BJ (cell line): ENCODE measurements at regions not wholly inside any gene's neighbourhood (a gene's known extent, or its start where the extent isn't known, plus 50 kb on each side); places are given as distances from the start of the nearest gene placed in this dataset.

Source experiments
- CTCF ChIA-PET: fragments of 350-600 bp; formaldehyde crosslinking; extraction: SDS; loops from one replicate; lab custom pipeline; 2021; ENCODE audit warnings: antibody characterized with exemption, inconsistent platforms; lab: Yijun Ruan, JAX
- POLR2A ChIA-PET: fragments of 300-600 bp; sonication (Branson Sonifier 250); formaldehyde crosslinking; extraction: SDS; loops from one replicate; lab custom pipeline; 2021; ENCODE audit warnings: antibody characterized with exemption; lab: Charles Lee
- DNase-seq: peaks from one replicate; pipeline ENCODE4 v3.0.0-alpha.2; 2011; ENCODE audit warnings: low read depth
- H3K27me3 ChIP-seq: 2 replicates; pipeline ENCODE4 v1.6.0; 2011; ENCODE audit warnings: low read length; ENCODE audit not compliant: control insufficient read depth, insufficient read depth
- H3K36me3 ChIP-seq: 2 replicates; pipeline ENCODE4 v1.5.1; 2011; ENCODE audit warnings: low read length; ENCODE audit not compliant: control insufficient read depth, insufficient read depth
- H3K4me3 ChIP-seq: 2 replicates; pipeline ENCODE4 v1.5.1; 2011; ENCODE audit warnings: low read depth, mild to moderate bottlenecking, control low read depth, low read length
- CTCF ChIP-seq: IDR thresholded peaks from 2 replicates; pipeline ENCODE4 v1.5.1; 2011; ENCODE audit warnings: low read depth, mild to moderate bottlenecking, control low read depth, inconsistent platforms, low read length, moderate library complexity; ENCODE audit not compliant: insufficient read depth

DNA sequence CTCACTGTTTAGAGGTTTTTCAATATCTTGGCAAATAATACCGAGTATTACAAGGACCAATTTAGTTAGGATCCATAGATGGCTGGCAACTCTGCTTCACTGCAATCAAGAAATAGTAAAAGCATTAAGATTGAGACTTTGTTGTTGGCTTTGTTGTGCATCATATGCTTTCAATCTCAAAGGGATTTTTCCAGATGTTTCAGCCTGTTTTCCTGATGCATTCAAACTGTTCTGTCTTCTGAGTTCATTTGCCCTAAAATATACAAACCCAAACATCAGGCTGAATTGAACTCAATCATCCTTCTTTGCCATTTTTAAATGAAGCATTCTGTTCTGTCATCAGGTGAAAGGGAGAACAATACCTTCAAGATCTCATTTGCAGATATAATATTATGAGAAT lies 248.7 kb downstream of the TTLL7 start:
- DNase-seq, result no peak
- H3K4me3 ChIP-seq, result no peak overlapping the region
- no peaks in the 10 kb centered on the region for H3K36me3 ChIP-seq
- ChIA-PET POLR2A (no interaction called here), CTCF (no interaction called here)
- no peak for TF ChIP-seq CTCF
- H3K27me3 ChIP-seq, result no peaks in the 10 kb centered on the region

DNA sequence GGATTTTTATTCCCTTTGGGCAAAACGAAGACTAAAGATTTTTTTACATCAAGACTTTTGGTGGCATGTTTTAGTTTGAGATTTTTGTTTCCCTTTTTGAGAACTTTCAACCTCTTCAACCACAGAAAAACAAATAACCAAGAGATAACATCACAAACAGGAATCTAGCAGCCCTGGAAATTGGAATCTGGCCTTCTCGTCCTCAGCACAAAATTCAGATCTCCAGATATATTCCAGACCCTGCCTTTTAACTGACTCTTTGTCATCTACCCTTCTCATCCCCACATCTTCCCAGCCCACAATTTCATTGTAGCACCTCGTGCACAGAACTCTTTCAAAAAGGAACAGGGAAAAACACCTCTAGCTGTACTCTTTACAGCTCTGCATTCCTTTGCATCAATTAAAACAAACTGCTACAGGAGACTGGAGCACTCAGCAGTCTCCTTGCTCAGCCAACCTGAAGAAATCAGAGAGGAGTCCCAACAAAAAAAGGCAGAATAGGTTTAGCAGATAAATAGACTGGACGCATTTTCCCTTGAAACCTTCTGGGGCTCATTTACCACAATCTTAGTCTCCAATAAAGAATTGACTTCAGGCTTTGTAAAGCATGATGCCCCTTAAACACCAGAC lies 251.0 kb downstream of the TTLL7 start:
- no peaks in the 10 kb centered on the region for H3K27me3 ChIP-seq
- H3K4me3 ChIP-seq, result no peak overlapping the region
- no peak for TF ChIP-seq CTCF
- ChIA-PET CTCF (no interaction called here), POLR2A (no interaction called here)
- no peaks in the 10 kb centered on the region for H3K36me3 ChIP-seq
- DNase-seq, result peak; percentile 10

DNA sequence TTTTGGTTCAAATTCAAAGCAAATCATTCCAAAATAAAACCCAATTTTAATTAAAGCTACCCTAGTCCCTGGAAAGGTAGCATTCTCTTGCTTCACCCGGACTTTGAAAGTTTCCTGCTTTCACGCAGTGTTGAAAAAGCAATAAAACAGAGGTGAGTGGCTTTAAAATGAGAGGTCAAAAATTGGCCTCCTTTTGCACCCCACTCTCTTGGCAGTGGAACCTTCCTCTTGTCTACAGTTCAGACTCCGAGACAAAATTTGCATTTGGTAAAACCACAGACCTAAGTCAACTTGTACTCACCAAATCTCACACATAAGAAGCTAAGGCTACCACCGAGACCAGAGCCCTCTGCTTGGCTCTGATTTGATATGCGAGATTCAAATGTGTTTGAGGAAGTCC lies 252.7 kb downstream of the TTLL7 start:
- Histone ChIP-seq H3K27me3 (no peaks in the 10 kb centered on the region), H3K36me3 (no peaks in the 10 kb centered on the region), H3K4me3 (no peak overlapping the region)
- ChIA-PET CTCF (no interaction called here), POLR2A (no interaction called here)
- TF ChIP-seq CTCF, result no peak
- no peak for DNase-seq

DNA sequence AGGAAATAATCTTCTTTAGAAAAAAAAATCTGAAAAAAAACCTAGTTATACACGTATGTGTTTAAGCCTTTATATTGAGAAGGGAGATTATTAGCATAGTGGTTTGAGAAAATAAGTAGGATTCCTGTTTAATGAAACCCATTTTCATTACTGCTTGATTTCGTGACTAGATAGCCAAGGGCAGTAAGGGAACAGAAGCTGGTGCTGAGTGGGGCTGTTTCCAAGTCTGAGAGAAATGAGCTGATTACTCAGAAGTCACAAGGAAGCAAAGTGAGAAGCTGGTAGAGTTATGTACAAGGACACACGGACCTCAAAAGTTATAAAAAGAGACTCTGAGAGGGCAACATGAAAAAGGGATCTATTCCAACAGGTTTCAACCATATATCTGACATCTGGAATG lies 256.5 kb downstream of the TTLL7 start:
- Histone ChIP-seq H3K36me3 (no peaks in the 10 kb centered on the region), H3K27me3 (no peaks in the 10 kb centered on the region), H3K4me3 (no peak overlapping the region)
- POLR2A ChIA-PET, result no interaction called here
- CTCF ChIA-PET, result no interaction called here
- no peak for TF ChIP-seq CTCF
- DNase-seq, result peak; percentile 64

DNA sequence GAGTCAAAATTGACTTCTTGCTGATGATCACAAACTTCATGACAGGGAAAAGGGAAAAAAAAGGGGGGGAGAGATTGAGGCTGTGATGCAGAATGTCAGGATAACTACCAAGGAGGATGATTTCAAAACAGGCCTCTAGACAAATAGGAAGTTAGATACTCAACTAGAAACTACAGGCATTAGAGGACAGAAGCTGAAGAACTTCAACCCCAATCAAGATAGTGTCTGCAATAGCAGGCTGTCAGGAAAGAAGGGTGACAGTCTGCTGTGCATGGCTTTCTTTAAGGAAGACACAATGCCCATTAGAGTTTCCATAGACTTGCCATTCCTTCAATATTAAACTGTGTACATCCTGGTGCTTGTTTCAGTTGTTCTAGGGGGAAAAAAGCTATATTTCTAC lies 257.2 kb downstream of the TTLL7 start:
- H3K36me3 ChIP-seq, result no peaks in the 10 kb centered on the region
- no peaks in the 10 kb centered on the region for H3K27me3 ChIP-seq
- POLR2A ChIA-PET, result no interaction called here
- TF ChIP-seq CTCF, result no peak
- no peak overlapping the region for H3K4me3 ChIP-seq
- no peak for DNase-seq
- CTCF ChIA-PET, result interaction anchor here (0.6 kb wide), 1 partner anchor 274 kb away, joined by 3 read pairs; no protein-coding TSS in a partner anchor
